DND-41 (cell line): ENCODE measurements at regions not wholly inside any gene's neighbourhood (a gene's known extent, or its start where the extent isn't known, plus 50 kb on each side); places are given as distances from the start of the nearest gene placed in this dataset.

Experiments used
- ATAC-seq: fragments of 200-7000 bp; cut with Tn5 transposase; 3 replicates; pipeline ENCODE4 v1.9.1; 2021; ENCODE audit warnings: low read depth; ENCODE audit not compliant: insufficient read depth
- DNase-seq: peaks from one replicate; pipeline ENCODE4 v3.0.0-alpha.2; 2020
- H2AFZ ChIP-seq: 2 replicates; pipeline ENCODE4 v1.6.0; 2012; ENCODE audit warnings: low read depth, low read length
- H3K27ac ChIP-seq: 2 replicates; pipeline ENCODE4 v1.5.1; 2012; ENCODE audit warnings: low read length, inconsistent platforms
- H3K27me3 ChIP-seq: fragments of 200-600 bp; sonication (generic); 2 replicates; pipeline ENCODE4 v1.6.0; 2012; ENCODE audit warnings: low read length, mild to moderate bottlenecking, inconsistent platforms; ENCODE audit not compliant: insufficient read depth, poor library complexity
- H3K36me3 ChIP-seq: 2 replicates; pipeline ENCODE4 v1.5.1; 2012; ENCODE audit warnings: low read length, inconsistent platforms; ENCODE audit not compliant: insufficient read depth
- H3K4me1 ChIP-seq: 2 replicates; pipeline ENCODE4 v1.5.1; 2012; ENCODE audit warnings: mild to moderate bottlenecking, low read length; ENCODE audit not compliant: insufficient read depth
- H3K4me2 ChIP-seq: 2 replicates; pipeline ENCODE4 v1.6.0; 2012; ENCODE audit warnings: mild to moderate bottlenecking, moderate library complexity, low read length, inconsistent platforms; ENCODE audit not compliant: insufficient read depth
- H3K4me3 ChIP-seq, 2 experiments: fragments of 200-600 bp in 1 of 2; shearing (Covaris generic) in 1 of 2; 2 replicates each; pipeline ENCODE4 v1.5.1; 2012 to 2016; ENCODE audit warnings: inconsistent platforms in 2 of 2, low read length in 2 of 2, mild to moderate bottlenecking in 2 of 2, low read depth in 1 of 2, moderate library complexity in 1 of 2
- H3K79me2 ChIP-seq: 2 replicates; pipeline ENCODE4 v1.6.0; 2012; ENCODE audit warnings: low read length, inconsistent platforms; ENCODE audit not compliant: insufficient read depth
- H3K9ac ChIP-seq: 2 replicates; pipeline ENCODE4 v1.6.0; 2012; ENCODE audit warnings: low read depth, mild to moderate bottlenecking, inconsistent platforms, low read length, moderate library complexity
- H3K9me3 ChIP-seq: 2 replicates; pipeline ENCODE4 v1.5.1; 2012; ENCODE audit warnings: low read length, moderate library complexity, mild to moderate bottlenecking, inconsistent platforms; ENCODE audit not compliant: insufficient read depth, severe bottlenecking
- H4K20me1 ChIP-seq: 2 replicates; pipeline ENCODE4 v1.6.0; 2012; ENCODE audit warnings: low read length; ENCODE audit not compliant: insufficient read depth
- EZH2 ChIP-seq: IDR thresholded peaks from 3 replicates; pipeline ENCODE4 v1.6.1; 2012; ENCODE audit warnings: borderline replicate concordance, low read depth, mild to moderate bottlenecking, moderate library complexity, low read length, inconsistent platforms; ENCODE audit not compliant: severe bottlenecking
- TF ChIP-seq, protein P1 (sequence below): IDR thresholded peaks from 2 replicates; pipeline ENCODE4 v1.5.1; 2012; ENCODE audit warnings: borderline replicate concordance, low read length, moderate library complexity, mild to moderate bottlenecking; ENCODE audit not compliant: poor library complexity, severe bottlenecking; ENCODE audit errors: extremely low read depth

- Histone ChIP-seq H3K36me3 (no peaks in the 10 kb centered on the region), H3K27me3 (no peaks in the 10 kb centered on the region), H2AFZ (no peak overlapping the region), H3K27ac (no peak overlapping the region), H3K4me1 (no peaks in the 10 kb centered on the region), H4K20me1 (no peaks in the 10 kb centered on the region), H3K9ac (no peak overlapping the region), H3K79me2 (no peaks in the 10 kb centered on the region), H3K4me3 (no peak overlapping the region), H3K4me2 (no peak overlapping the region), H3K9me3 (no peaks in the 10 kb centered on the region)
- no peak for ATAC-seq
- no peak for TF ChIP-seq EZH2
- TF ChIP-seq, protein P1, sequence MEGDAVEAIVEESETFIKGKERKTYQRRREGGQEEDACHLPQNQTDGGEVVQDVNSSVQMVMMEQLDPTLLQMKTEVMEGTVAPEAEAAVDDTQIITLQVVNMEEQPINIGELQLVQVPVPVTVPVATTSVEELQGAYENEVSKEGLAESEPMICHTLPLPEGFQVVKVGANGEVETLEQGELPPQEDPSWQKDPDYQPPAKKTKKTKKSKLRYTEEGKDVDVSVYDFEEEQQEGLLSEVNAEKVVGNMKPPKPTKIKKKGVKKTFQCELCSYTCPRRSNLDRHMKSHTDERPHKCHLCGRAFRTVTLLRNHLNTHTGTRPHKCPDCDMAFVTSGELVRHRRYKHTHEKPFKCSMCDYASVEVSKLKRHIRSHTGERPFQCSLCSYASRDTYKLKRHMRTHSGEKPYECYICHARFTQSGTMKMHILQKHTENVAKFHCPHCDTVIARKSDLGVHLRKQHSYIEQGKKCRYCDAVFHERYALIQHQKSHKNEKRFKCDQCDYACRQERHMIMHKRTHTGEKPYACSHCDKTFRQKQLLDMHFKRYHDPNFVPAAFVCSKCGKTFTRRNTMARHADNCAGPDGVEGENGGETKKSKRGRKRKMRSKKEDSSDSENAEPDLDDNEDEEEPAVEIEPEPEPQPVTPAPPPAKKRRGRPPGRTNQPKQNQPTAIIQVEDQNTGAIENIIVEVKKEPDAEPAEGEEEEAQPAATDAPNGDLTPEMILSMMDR = no peak
- no peak for DNase-seq
Observed at GRCh38 chr6:104201557-104201956, 658.2 kb downstream of the HACE1 start.

DNA sequence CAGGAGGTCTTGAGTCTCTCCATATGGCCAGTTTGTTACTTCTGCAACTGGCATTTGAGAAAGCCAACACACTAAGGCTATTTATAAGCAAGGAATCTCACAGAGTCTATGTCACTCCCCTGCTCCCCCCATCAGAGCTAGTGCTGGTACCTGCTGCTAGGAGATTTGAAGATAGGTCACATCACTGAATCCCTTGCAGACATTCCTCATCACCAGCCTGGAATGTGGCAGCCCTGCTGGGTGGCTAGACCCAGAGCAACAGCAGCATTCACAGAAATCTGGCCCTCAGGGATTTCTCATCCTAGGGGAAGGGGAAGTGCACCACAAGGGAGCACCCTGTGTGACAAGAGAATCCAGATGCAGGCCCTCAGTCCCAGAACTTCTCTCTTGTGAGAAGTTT, 672.1 kb downstream of the HACE1 start:
- DNase-seq (no peak), ATAC-seq (no peak)
- no peak overlapping the region for H2AFZ ChIP-seq
- TF ChIP-seq, protein P1 = no peak
- TF ChIP-seq EZH2 = no peak
- no peaks in the 10 kb centered on the region for H4K20me1 ChIP-seq
- H3K27ac ChIP-seq = no peak overlapping the region
- no peaks in the 10 kb centered on the region for H3K9me3 ChIP-seq
- H3K4me2 ChIP-seq = no peak overlapping the region
- no peaks in the 10 kb centered on the region for H3K4me1 ChIP-seq
- no peaks in the 10 kb centered on the region for H3K79me2 ChIP-seq
- no peak overlapping the region for H3K4me3 ChIP-seq
- no peaks in the 10 kb centered on the region for H3K27me3 ChIP-seq
- no peak overlapping the region for H3K9ac ChIP-seq
- H3K36me3 ChIP-seq = no peaks in the 10 kb centered on the region

DNA sequence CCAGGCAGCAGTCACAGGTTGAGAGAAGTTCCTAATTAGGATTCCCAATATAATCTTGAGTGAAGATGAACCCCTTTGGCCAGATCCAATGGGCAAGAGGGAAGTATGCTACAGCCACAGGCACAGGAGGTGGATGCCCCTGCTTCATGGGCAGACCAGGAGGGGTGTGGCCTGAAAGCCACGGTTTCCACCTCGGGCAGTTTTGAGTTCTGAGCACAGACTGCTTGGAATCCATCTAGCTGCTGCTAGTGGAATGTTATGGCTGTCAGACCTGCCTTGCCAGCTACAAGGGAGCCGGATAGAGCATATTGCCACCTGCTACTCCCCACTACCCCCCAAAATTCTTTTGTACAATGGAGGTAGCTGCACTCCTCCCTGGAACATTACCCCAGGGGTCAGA, 672.9 kb downstream of the HACE1 start:
- Histone ChIP-seq H3K4me3 (no peak overlapping the region), H3K9me3 (no peaks in the 10 kb centered on the region), H3K27me3 (no peaks in the 10 kb centered on the region), H3K9ac (no peak overlapping the region), H3K36me3 (no peaks in the 10 kb centered on the region), H3K4me2 (no peak overlapping the region), H3K79me2 (no peaks in the 10 kb centered on the region), H4K20me1 (no peaks in the 10 kb centered on the region), H2AFZ (no peak overlapping the region), H3K4me1 (no peaks in the 10 kb centered on the region), H3K27ac (no peak overlapping the region)
- no peak for TF ChIP-seq EZH2
- TF ChIP-seq, protein P1 = no peak
- DNase-seq = no peak
- no peak for ATAC-seq

DNA sequence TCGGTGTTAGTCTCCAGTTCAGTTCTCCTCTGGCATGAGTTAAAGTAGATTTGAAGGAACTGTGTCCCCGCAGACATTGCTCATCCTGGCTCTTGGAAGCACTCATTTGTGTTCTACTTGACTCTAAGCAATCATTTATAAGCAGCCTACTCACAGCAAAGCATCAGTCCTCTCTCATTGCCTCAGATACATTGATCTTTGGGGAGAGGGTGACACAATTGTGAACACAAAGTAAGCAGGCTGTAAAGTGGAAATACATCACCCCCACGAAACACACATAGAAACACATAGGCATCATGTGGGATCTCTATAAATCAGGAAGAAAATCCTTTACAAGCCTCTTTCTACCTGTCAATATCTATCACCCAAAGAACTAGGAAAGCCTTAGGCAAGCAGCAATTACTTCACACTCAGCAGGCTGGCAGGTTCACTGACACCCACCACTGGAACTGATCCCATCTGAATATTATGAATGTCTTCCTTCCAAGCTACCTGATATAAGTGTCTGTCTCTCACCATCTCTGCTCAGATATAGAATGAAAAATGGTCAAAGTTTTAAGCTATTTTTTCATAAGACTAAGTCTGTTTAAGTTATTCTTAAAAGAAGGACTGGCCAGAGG, 675.8 kb downstream of the HACE1 start:
- Histone ChIP-seq H2AFZ (no peak overlapping the region), H4K20me1 (no peaks in the 10 kb centered on the region), H3K27ac (no peak overlapping the region), H3K36me3 (no peaks in the 10 kb centered on the region), H3K79me2 (no peaks in the 10 kb centered on the region), H3K9ac (no peak overlapping the region), H3K4me1 (no peaks in the 10 kb centered on the region), H3K4me2 (no peak overlapping the region), H3K9me3 (no peaks in the 10 kb centered on the region), H3K27me3 (no peaks in the 10 kb centered on the region), H3K4me3 (no peak overlapping the region)
- no peak for ATAC-seq
- TF ChIP-seq, protein P1 = no peak
- TF ChIP-seq EZH2 = no peak
- DNase-seq = no peak
